Fibroblast of villous mesenchyme (primary cell): ENCODE measurements at regions not wholly inside any gene's neighbourhood (a gene's known extent, or its start where the extent isn't known, plus 50 kb on each side); places are given as distances from the start of the nearest gene placed in this dataset.
"Not testable (repeated sequence)": the region's sequence is repeated elsewhere in the genome, so short reads cannot be mapped to it uniquely, and the experiment has no call there.

Experiments
- DNase-seq: peaks from one replicate; pipeline ENCODE4 v3.0.0-alpha.2; 2010; ENCODE audit warnings: low read depth
- H3K4me3 ChIP-seq: 2 replicates; pipeline ENCODE4 v1.5.1; 2011; ENCODE audit warnings: low read depth, mild to moderate bottlenecking, low read length
- CTCF ChIP-seq: IDR thresholded peaks from 2 replicates; pipeline ENCODE4 v1.5.1; 2012; ENCODE audit warnings: low read depth, mild to moderate bottlenecking, low read length; ENCODE audit not compliant: insufficient read depth

DNA sequence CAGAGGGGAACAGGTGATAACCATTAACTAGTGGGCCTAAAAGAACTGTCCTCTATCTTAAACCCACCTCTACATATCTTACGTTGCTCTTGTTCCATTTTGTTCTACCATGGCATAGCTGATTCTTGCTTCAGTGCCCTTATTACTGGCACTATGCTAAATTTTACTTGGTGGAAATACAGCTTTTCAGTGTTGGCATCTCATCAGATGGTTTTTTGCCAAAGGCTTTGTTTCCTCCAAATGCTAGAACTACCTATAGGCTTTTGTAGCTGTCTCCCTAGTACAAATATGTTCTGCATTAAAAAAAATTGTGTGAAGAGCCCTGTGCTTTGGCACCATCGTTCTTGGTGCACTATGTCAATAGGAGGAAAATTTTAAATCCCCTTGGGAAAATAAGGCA, 145.0 kb upstream of the ZBTB20 start:
- DNase-seq: no peak
- H3K4me3 ChIP-seq: no peak overlapping the region
- TF ChIP-seq CTCF: no peak

DNA sequence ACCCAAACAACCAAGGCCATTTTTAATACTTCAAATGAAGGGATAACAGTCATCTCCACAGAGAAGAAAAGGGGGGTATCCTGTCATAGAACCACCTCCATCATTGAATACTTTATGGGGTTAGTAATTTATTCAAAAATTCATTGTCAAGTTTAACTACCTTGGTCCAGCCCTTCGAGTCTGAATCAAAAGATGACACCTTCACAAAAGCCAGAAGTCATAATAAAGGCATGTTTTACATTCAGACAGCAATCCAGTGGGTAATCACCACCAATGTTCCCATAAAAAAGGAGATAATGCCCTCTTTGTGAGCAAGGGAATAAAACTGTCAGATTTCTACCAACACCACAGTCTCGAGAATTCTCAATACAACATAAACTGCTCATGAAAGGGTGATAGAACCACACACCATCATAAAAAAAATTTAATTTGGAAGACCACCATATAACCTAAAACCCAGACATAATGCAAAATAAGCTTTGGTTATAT, 145.6 kb upstream of the ZBTB20 start:
- no peak for TF ChIP-seq CTCF
- DNase-seq: no peak
- H3K4me3 ChIP-seq: no peak overlapping the region

GRCh38 chr3:115293321-115293720, 146.2 kb upstream of the ZBTB20 start:
- no peak for DNase-seq
- TF ChIP-seq CTCF: no peak
- H3K4me3 ChIP-seq: no peak overlapping the region

GRCh38 chr3:115301364-115301860, 154.3 kb upstream of the ZBTB20 start:
- no peak overlapping the region for H3K4me3 ChIP-seq
- TF ChIP-seq CTCF: no peak
- no peak for DNase-seq

DNA sequence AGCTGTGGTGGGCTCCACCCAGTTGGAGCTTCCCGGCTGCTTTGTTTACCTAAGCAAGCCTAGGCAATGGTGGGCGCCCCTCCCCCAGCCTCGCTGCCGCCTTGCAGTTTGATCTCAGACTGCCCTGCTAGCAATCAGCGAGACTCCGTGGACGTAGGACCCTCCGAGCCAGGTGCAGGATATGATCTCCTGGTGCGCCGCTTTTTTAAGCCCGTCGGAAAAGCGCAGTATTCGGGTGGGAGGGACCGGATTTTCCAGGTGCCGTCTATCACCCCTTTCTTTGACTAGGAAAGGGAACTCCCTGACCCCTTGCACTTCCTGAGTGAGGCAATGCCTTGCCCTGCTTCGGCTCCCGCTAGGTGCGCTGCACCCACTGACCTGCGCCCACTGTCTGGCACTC, 170.9 kb upstream of the ZBTB20 start:
- not testable (repeated sequence) for DNase-seq
- peak overlapping the region; percentile 39 for H3K4me3 ChIP-seq

- no peak overlapping the region for H3K4me3 ChIP-seq
- TF ChIP-seq CTCF: no peak
- peak; percentile 52 for DNase-seq
These were observed 174.3 kb upstream of the ZBTB20 start for GRCh38 chr3:115321400-115321805.

DNA sequence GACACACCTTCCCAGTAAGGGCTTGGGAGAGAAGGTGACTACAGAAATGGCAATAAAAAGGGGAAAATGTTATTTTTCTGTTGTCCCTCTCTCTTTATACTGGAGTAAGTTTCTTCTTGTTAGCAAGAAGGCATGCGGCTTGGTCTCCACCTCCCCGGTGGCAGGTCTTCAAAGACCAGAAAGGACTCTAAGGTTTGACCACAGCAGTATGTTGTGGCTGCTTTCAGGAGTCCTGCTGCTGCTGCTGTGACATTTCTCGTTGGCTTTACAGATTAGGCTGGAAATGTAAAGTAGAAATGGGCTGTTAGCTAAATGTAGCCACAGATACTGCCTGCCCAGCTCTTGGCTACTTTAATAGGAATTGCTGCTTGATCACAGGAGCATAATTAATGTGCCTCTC, 175.8 kb upstream of the ZBTB20 start:
- no peak for DNase-seq
- no peak for TF ChIP-seq CTCF
- no peak overlapping the region for H3K4me3 ChIP-seq
